Endothelial cell (in vitro differentiated cells): ENCODE measurements at regions not wholly inside any gene's neighbourhood (a gene's known extent, or its start where the extent isn't known, plus 50 kb on each side); places are given as distances from the start of the nearest gene placed in this dataset.
"Not testable (repeated sequence)": the region's sequence is repeated elsewhere in the genome, so short reads cannot be mapped to it uniquely, and the experiment has no call there.

Experiments
- DNase-seq: peaks from one replicate; pipeline ENCODE4 v3.0.0; 2021; ENCODE audit warnings: low spot score
- H3K27ac Mint-ChIP-seq: one replicate; pipeline ENCODE4 v1.8.0; 2021; ENCODE audit warnings: mixed read lengths, inconsistent platforms; ENCODE audit not compliant: unreplicated experiment
- H3K27me3 Mint-ChIP-seq: one replicate; pipeline ENCODE4 v1.8.0; 2021; ENCODE audit warnings: mild to moderate bottlenecking, moderate library complexity, mixed read lengths, inconsistent platforms; ENCODE audit not compliant: unreplicated experiment
- H3K36me3 Mint-ChIP-seq: one replicate; pipeline ENCODE4 v1.8.0; 2021; ENCODE audit warnings: mild to moderate bottlenecking, low read depth, mixed read lengths, inconsistent platforms; ENCODE audit not compliant: unreplicated experiment
- H3K4me1 Mint-ChIP-seq: one replicate; pipeline ENCODE4 v1.8.0; 2021; ENCODE audit warnings: mild to moderate bottlenecking, mixed read lengths, inconsistent platforms; ENCODE audit not compliant: unreplicated experiment
- H3K4me3 Mint-ChIP-seq: one replicate; pipeline ENCODE4 v1.8.0; 2021; ENCODE audit warnings: mild to moderate bottlenecking, mixed read lengths, inconsistent platforms; ENCODE audit not compliant: unreplicated experiment
- H3K9me3 Mint-ChIP-seq: one replicate; pipeline ENCODE4 v1.8.0; 2021; ENCODE audit warnings: mixed read lengths, inconsistent platforms; ENCODE audit not compliant: unreplicated experiment
- CTCF ChIP-seq: fragments of 200-600 bp; sonication (generic); IDR thresholded peaks from one replicate; pipeline ENCODE4 v1.5.0; 2021; ENCODE audit warnings: antibody characterized with exemption; ENCODE audit not compliant: unreplicated experiment

GRCh38 chr7:32658034-32658433 is 162.7 kb downstream of the AVL9 start:
- Mint-ChIP-seq H3K9me3 (no peaks in the 10 kb centered on the region), H3K27ac (no peak overlapping the region), H3K36me3 (no peaks in the 10 kb centered on the region), H3K27me3 (peaks cover 5% of the 10 kb centered on the region), H3K4me1 (peaks cover 14% of the 10 kb centered on the region), H3K4me3 (no peak overlapping the region)
- no peak for DNase-seq
- no peak for TF ChIP-seq CTCF

GRCh38 chr7:32654549-32654948 is 159.3 kb downstream of the AVL9 start:
- H3K27ac Mint-ChIP-seq, H3K36me3 Mint-ChIP-seq, DNase-seq, H3K27me3 Mint-ChIP-seq, H3K4me3 Mint-ChIP-seq, H3K4me1 Mint-ChIP-seq, H3K9me3 Mint-ChIP-seq: not testable (repeated sequence)

GRCh38 chr7:32650356-32650755 is 155.1 kb downstream of the AVL9 start:
- H3K4me3 Mint-ChIP-seq, H3K9me3 Mint-ChIP-seq, H3K36me3 Mint-ChIP-seq, DNase-seq, H3K4me1 Mint-ChIP-seq, H3K27ac Mint-ChIP-seq, H3K27me3 Mint-ChIP-seq: not testable (repeated sequence)

- Mint-ChIP-seq H3K36me3 (no peaks in the 10 kb centered on the region), H3K9me3 (no peaks in the 10 kb centered on the region), H3K27ac (no peak overlapping the region), H3K27me3 (no peaks in the 10 kb centered on the region), H3K4me3 (no peak overlapping the region), H3K4me1 (no peaks in the 10 kb centered on the region)
- DNase-seq = no peak
- no peak for TF ChIP-seq CTCF
Observed at GRCh38 chr7:32648408-32649156, 153.3 kb downstream of the AVL9 start.

GRCh38 chr7:32645255-32645654 is 150.0 kb downstream of the AVL9 start:
- H3K4me1 Mint-ChIP-seq, DNase-seq, H3K27me3 Mint-ChIP-seq, H3K4me3 Mint-ChIP-seq, H3K9me3 Mint-ChIP-seq, H3K27ac Mint-ChIP-seq: not testable (repeated sequence)
- peaks cover 11% of the 10 kb centered on the region for H3K36me3 Mint-ChIP-seq

GRCh38 chr7:32643194-32643593 is 147.9 kb downstream of the AVL9 start:
- Mint-ChIP-seq H3K27me3 (no peaks in the 10 kb centered on the region), H3K4me1 (no peaks in the 10 kb centered on the region), H3K9me3 (no peaks in the 10 kb centered on the region), H3K4me3 (no peak overlapping the region), H3K27ac (no peak overlapping the region), H3K36me3 (peaks cover 11% of the 10 kb centered on the region)
- TF ChIP-seq CTCF = no peak
- no peak for DNase-seq
